Stimulated activated CD4-positive, alpha-beta T cell treated with anti-CD3 and anti-CD28 coated beads, TNF-alpha, amount 100 ng/mL, for 24 hours (primary cell): ENCODE measurements at regions not wholly inside any gene's neighbourhood (a gene's known extent, or its start where the extent isn't known, plus 50 kb on each side); places are given as distances from the start of the nearest gene placed in this dataset.

ENCODE experiments used
- DNase-seq, 3 experiments: peaks; one replicate each; pipeline ENCODE4 v3.0.0-alpha.2; 2020; ENCODE audit warnings: low read depth in 3 of 3

DNA sequence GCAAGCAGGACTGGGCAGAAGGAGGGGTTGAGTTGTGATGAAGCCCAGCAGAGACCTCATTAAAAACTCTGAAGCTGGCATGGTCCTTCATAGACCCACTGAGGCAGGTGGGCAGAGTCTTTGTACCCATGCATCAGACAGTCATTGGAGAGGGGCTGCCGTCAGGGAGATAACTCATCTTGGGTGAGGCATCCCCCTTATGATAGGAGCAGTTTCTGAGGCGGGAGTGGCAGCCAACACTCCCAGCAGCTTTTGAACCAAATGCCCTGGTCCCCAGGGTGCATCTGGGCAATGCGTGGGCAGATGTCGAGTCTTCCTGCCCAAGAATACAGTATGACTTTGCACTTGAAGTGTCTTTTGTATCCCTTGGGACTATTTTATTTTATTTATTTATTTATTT is 68.1 kb downstream of the HTR5A start:
- no peak for DNase-seq

DNA sequence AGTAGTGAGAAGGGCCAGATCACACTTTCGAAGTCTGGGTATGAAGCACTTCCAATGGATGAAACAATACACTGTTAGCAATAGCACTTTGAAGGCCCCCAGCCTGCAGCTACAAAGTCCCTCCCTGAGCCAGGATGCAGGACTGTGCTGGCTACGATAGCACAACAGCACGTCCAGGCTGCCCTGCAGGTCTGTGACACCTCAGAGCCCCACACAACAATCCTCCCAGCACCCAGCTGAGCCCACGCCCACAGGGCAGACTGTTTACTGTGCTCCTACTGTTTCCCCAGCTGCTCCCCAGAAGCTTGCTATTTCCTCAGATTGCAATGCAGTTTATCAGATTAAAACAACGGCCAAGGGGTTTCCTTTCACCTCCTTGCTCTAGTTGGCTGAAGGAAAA is 71.4 kb downstream of the HTR5A start:
- DNase-seq: no peak

DNA sequence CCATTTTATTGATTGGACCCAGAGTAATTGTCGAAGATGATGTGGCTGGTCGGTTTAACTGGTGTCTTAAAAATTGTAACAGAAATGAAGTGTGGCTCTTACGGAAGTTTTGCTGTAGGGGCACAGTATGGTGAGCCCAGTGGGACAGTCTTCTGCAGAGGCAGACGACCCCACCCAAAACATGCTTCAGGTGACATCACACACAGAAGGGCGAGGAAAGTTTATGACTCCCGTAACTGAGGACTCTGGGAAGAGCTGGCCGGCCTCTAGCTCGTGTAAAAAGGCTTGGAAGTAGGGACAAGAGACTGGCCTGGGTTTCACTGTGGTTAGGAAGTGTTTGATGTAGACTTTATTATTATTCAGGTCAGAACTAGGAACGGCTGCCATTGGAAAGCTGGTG is 73.3 kb downstream of the HTR5A start:
- DNase-seq: no peak

DNA sequence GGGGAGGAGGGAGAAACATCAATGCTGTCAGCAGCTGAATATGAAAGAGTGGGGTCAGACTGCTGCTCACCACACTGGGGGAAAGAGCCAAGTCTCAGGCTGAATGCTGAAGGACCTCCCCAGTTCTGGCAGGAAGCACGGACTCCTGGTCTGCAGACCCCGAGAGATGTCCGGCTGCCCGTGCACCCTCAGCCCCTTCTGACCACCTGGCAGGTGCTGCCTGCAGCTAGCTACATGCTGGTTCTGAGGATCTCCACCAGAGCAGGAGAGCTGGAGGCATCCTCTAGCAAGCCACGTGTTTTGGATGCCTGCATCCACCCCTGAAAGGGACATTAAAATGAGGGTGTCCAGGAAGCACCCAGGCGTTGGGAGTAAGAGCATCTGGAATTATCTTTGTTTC is 74.2 kb downstream of the HTR5A start:
- no peak for DNase-seq

GRCh38 chr7:155145477-155146255 is 75.5 kb downstream of the HTR5A start:
- no peak for DNase-seq

DNA sequence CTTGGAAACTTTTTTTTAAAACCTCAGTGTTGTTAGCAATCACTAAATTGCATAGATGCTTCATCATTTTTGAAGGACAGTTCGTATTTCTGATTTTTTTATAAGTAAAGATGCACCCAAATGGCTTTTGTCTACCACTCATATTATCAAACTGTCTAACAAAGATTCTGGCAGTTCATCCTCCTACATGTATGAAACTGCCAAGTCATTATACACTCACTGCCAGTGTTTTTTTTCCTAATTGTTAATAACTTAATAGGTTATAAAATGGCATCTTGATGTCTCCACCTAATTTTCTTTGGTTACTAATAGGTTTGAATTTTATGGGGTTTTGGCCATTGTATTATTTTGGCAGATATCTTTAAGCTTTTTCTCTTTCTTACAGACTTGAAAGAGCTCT is 77.0 kb downstream of the HTR5A start:
- DNase-seq: no peak

GRCh38 chr7:155147624-155148023 is 77.5 kb downstream of the HTR5A start:
- no peak for DNase-seq

- no peak for DNase-seq
Observed at GRCh38 chr7:155153676-155154075, 83.6 kb downstream of the HTR5A start.

DNA sequence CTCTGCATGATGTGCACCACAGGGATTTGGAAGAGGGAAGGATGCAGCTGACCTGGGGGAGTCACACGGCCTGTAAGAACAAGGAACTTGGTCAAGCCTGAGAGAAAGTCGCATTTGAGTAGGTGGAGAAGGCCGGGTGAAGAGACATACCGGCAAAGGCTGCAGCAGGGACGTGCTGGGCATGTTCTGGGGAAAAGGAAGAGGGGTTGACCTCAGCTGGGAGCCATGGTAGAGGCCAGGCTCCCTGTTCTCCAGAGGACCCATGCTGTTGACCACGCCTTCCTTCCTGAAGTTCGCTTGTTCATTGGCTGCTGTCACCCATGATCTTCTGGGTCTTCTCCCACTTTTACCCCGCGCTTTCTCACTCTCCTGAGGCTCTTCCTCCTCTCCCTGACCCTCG is 84.5 kb downstream of the HTR5A start:
- no peak for DNase-seq

- no peak for DNase-seq
Observed at GRCh38 chr7:155161690-155162089, 91.6 kb downstream of the HTR5A start.

- DNase-seq: no peak
Observed at GRCh38 chr7:155162422-155162821, 92.3 kb downstream of the HTR5A start.

GRCh38 chr7:155163696-155164095 is 93.6 kb downstream of the HTR5A start:
- no peak for DNase-seq

DNA sequence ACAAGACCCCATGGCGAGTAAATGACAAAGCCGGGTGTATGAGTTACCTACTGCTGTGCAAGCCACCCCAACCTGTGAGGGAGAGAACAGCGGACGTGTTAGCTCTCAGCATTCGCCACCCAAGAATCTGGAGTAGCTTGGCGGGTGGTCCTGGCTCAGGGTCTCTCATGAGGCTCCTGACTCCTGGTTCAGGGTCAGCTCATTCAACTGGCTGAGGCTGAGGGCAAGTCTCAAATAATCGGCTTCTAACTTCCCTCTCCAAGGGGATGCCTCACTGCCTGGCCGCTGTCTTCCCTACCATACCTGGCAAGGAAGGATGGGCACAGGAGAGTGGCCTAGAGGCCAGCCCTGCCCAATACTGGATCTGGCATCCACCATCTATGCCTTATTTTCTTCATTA is 94.2 kb downstream of the HTR5A start:
- DNase-seq: no peak

DNA sequence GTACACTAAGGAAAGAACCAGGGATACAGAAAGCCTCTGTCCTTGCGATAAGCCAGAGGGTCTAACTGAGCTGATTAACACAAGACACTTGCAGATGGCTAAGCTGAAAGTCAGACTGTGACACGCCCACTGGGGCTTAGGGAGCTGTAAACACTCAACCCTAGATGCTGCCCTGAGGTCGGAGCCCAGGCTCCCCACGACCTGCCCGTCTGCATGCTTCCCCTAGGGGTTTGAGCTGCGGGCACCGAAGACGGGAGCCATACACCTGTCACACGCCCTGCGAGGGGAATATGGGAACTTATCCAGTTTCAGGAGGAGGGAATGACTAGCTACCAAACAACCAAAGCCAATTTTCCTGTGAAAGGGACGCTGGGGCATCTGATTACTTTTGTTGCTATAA is 96.0 kb downstream of the HTR5A start:
- DNase-seq: no peak

DNA sequence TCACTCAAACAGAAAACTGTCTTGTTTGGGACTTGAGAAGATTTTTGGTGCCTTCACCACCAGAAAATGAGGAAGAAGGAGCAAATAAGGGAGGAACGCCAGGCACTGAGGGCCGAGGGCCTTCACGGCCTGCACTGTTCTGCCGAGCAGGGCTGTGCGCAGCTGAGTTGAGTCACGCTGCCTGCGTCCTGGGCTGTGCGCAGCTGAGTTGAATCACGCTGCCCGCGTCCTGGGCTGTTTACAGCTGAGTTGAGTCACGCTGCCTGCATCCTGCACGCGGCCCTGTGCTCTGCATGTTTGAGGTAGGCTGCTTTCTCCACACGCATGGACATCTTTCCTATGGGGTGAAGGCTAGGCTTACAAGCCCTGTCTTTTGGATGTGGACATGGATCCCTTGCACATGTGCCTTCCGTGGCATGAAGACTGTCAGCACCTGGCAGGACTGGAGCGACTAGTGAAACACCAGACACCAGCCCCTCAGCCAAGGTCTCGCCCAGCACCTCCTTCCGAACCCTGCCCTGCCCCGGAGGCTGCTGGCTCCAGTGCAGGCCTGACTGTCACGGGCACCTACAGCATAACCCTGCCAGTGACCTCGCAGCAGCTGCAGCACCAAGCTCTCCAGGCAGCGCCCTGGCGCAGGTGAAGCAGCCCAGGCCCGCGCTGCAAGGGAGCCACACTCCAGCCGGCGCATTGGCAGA is 96.7 kb downstream of the HTR5A start:
- no peak for DNase-seq

- no peak for DNase-seq
Observed at GRCh38 chr7:155167706-155168365, 97.7 kb downstream of the HTR5A start.

DNA sequence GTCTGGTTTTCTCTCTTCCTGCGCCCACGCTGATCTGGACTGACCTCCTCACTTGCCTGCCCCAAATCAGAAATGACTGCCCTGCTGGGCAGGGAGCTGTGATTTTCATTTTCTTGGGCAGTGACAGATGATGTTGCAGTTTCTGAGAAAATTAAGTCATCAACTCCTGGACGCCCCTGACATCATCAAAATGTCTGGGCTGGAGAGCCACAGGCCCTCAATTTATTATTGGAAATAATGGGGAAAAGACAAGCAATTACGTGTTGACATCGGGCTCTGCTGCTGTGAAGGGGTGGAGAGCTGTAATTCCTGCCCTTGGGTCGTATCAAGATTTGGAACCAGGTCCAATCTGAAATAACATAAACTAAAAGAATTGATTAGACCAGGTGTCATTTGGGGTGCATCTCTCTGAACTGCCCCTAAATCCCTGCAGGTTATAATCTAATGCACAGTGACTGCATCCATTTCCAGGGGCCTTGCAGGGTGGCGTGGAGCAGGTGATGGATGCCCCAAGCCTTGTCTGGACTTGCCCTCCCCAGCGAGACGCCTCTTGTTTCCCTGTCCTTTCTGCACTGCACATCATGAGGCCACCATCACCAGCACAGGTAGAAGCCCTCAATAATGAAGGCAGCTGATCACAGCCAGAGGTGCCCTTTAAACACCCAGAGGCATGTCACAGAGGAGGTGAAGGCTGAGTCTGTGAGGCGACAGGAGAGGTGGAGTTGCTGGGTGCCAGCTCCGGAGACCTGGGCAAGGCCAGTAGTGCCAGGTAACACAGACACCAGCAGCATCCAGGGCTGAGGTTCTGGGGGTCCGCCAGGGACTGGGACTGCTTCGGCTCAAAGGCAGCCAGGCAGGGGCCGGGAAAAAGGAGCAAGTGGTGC is 98.7 kb downstream of the HTR5A start:
- no peak for DNase-seq

DNA sequence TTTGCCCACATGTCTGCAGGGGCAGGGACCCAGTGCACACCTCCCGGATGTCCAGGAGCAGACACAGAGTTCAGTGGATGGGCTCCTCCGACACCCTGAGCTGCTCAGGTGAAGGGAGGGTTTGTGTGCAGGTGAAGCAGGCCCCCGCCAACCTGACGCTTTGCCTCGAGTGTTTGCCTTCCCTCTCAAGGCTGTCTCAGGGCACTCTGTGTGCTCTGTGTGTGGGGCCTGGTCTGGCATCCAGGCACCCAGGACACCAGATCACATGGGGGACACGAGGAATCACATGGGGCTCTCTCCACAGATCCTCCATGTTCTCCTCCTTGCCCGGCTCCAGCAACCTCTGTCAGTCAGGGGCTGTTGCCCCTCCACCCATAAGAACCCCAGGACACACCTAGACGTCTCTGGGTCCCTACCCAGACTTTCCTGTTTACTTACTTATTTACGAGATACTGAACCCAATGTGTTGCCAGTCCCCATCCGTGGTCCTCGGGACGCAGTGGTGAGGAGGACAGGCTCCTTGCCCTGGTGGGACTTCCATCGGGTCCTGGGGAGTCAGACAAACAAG is 99.5 kb downstream of the HTR5A start:
- no peak for DNase-seq

DNA sequence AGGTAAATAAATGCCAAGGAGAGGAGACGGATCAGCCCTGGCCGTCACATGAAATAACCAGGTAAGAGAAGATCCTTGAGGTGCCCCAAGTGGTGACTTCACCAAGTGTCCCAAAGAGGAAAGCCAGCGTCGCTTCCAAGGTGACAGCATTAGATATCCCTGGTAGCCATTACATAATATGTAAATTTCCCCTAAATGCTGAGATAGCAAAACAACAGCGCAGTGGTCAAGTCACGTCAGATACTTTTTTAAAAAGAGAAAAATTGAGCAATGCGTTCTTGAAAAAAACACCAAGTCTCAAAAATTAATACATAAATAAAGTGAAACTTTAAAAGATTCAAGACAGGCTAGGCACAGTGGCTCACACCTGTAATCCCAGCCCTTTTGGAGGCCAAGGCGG is 100.2 kb downstream of the HTR5A start:
- no peak for DNase-seq

- no peak for DNase-seq
Observed at GRCh38 chr7:155172141-155172540, 102.0 kb downstream of the HTR5A start.

DNA sequence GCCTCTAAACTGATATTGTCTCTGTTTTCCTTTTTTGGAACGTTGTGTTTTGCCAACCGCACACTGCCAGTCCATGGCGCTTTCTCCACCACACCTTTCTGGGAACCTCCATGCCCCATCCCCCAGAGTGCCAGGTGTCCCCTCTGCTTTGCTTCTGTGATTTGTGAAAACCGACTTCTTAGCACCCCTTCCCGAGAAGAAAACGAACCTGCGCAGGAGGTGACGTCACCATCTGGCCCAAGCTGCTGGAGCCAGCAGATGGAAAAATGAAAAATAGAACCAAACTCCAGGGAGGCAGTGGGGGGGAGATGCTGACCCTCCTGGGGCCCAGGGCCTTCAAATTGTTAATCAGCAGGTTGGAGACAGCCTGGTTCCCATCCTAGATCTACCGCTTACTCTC is 103.8 kb downstream of the HTR5A start:
- no peak for DNase-seq

GRCh38 chr7:155178096-155178495 is 108.0 kb downstream of the HTR5A start:
- no peak for DNase-seq
